ENCODE measurements at regions not wholly inside any gene's neighbourhood (a gene's known extent, or its start where the extent isn't known, plus 50 kb on each side); places are given as distances from the start of the nearest gene placed in this dataset.

- TF ChIP-seq ZC3H10 (CRISPR knock-in tag; IDR thresholded peaks at IDR 0.05) (no peak), ZNF70 (CRISPR knock-in tag; IDR thresholded peaks at IDR 0.05) (no peak), ZNF8 (CRISPR knock-in tag; IDR thresholded peaks at IDR 0.05) (no peak), ZNF565 (CRISPR knock-in tag; conservative IDR thresholded peaks at IDR 0.05; ENCODE audit: low read depth) (no peak), ISL1 (CRISPR knock-in tag; IDR thresholded peaks at IDR 0.05) (no peak), ZFP3 (CRISPR knock-in tag; IDR thresholded peaks at IDR 0.05) (no peak), ZFP30 (CRISPR knock-in tag; IDR thresholded peaks at IDR 0.05) (no peak), CSDC2 (CRISPR knock-in tag; IDR thresholded peaks at IDR 0.05) (no peak), SNAI2 (CRISPR knock-in tag; IDR thresholded peaks at IDR 0.05) (no peak), ARNTL (CRISPR knock-in tag; IDR thresholded peaks at IDR 0.05; ENCODE audit: borderline replicate concordance, low read depth) (no peak), ESRRG (CRISPR knock-in tag; IDR thresholded peaks at IDR 0.05) (no peak), PPARA (CRISPR knock-in tag; IDR thresholded peaks at IDR 0.05; ENCODE audit: borderline replicate concordance) (no peak), BACH2 (CRISPR knock-in tag; IDR thresholded peaks at IDR 0.05; ENCODE audit: borderline replicate concordance) (no peak), GLIS3 (CRISPR knock-in tag; IDR thresholded peaks at IDR 0.05) (no peak)
- TF ChIP-seq, protein P1, sequence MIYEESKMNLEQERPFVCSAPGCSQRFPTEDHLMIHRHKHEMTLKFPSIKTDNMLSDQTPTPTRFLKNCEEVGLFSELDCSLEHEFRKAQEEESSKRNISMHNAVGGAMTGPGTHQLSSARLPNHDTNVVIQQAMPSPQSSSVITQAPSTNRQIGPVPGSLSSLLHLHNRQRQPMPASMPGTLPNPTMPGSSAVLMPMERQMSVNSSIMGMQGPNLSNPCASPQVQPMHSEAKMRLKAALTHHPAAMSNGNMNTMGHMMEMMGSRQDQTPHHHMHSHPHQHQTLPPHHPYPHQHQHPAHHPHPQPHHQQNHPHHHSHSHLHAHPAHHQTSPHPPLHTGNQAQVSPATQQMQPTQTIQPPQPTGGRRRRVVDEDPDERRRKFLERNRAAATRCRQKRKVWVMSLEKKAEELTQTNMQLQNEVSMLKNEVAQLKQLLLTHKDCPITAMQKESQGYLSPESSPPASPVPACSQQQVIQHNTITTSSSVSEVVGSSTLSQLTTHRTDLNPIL (CRISPR knock-in tag; IDR thresholded peaks at IDR 0.05; ENCODE audit: low read depth): no peak
- TF ChIP-seq, protein P2, sequence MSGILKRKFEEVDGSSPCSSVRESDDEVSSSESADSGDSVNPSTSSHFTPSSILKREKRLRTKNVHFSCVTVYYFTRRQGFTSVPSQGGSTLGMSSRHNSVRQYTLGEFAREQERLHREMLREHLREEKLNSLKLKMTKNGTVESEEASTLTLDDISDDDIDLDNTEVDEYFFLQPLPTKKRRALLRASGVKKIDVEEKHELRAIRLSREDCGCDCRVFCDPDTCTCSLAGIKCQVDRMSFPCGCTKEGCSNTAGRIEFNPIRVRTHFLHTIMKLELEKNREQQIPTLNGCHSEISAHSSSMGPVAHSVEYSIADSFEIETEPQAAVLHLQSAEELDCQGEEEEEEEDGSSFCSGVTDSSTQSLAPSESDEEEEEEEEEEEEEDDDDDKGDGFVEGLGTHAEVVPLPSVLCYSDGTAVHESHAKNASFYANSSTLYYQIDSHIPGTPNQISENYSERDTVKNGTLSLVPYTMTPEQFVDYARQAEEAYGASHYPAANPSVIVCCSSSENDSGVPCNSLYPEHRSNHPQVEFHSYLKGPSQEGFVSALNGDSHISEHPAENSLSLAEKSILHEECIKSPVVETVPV (CRISPR knock-in tag; IDR thresholded peaks at IDR 0.05): no peak
- TF ChIP-seq, protein P3, sequence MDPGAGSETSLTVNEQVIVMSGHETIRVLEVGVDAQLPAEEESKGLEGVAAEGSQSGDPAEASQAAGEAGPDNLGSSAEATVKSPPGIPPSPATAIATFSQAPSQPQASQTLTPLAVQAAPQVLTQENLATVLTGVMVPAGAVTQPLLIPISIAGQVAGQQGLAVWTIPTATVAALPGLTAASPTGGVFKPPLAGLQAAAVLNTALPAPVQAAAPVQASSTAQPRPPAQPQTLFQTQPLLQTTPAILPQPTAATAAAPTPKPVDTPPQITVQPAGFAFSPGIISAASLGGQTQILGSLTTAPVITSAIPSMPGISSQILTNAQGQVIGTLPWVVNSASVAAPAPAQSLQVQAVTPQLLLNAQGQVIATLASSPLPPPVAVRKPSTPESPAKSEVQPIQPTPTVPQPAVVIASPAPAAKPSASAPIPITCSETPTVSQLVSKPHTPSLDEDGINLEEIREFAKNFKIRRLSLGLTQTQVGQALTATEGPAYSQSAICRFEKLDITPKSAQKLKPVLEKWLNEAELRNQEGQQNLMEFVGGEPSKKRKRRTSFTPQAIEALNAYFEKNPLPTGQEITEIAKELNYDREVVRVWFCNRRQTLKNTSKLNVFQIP (CRISPR knock-in tag; IDR thresholded peaks at IDR 0.05; ENCODE audit: borderline replicate concordance, low read depth): no peak
- ATAC-seq: no peak
Measured at GRCh38 chr14:22265319-22266141, 323.5 kb downstream of the DAD1 start.

- TF ChIP-seq TSHZ2 (CRISPR knock-in tag; IDR thresholded peaks at IDR 0.05) (no peak), BACH2 (CRISPR knock-in tag; IDR thresholded peaks at IDR 0.05; ENCODE audit: borderline replicate concordance) (no peak), PPARA (CRISPR knock-in tag; IDR thresholded peaks at IDR 0.05; ENCODE audit: borderline replicate concordance) (no peak), ZNF8 (CRISPR knock-in tag; IDR thresholded peaks at IDR 0.05) (no peak), PATZ1 (CRISPR knock-in tag; IDR thresholded peaks at IDR 0.05; ENCODE audit: borderline replicate concordance) (no peak), GLIS3 (CRISPR knock-in tag; IDR thresholded peaks at IDR 0.05) (no peak), CSDC2 (CRISPR knock-in tag; IDR thresholded peaks at IDR 0.05) (no peak), ZFP30 (CRISPR knock-in tag; IDR thresholded peaks at IDR 0.05) (no peak), RARB (CRISPR knock-in tag; IDR thresholded peaks at IDR 0.05) (no peak), TOX (CRISPR knock-in tag; IDR thresholded peaks at IDR 0.05; ENCODE audit: borderline replicate concordance) (no peak), SNAI2 (CRISPR knock-in tag; IDR thresholded peaks at IDR 0.05) (no peak), ISL1 (CRISPR knock-in tag; IDR thresholded peaks at IDR 0.05) (no peak), ZNF565 (CRISPR knock-in tag; conservative IDR thresholded peaks at IDR 0.05; ENCODE audit: low read depth) (no peak), ARNTL (CRISPR knock-in tag; IDR thresholded peaks at IDR 0.05; ENCODE audit: borderline replicate concordance, low read depth) (no peak)
- TF ChIP-seq, protein P1 (CRISPR knock-in tag; IDR thresholded peaks at IDR 0.05; ENCODE audit: low read depth): no peak
- no peak for ATAC-seq
Measured at GRCh38 chr14:22264759-22265158, 324.3 kb downstream of the DAD1 start.
